HG03521 (cell line): ENCODE measurements at regions not wholly inside any gene's neighbourhood (a gene's known extent, or its start where the extent isn't known, plus 50 kb on each side); places are given as distances from the start of the nearest gene placed in this dataset.
"Not testable (repeated sequence)": the region's sequence is repeated elsewhere in the genome, so short reads cannot be mapped to it uniquely, and the experiment has no call there.

ENCODE experiments used
- ATAC-seq: cut with Tn5 transposase; IDR thresholded peaks from one replicate; pipeline ENCODE4 v1.9.1; 2021; ENCODE audit warnings: mild to moderate bottlenecking, moderate library complexity; ENCODE audit not compliant: unreplicated experiment

DNA sequence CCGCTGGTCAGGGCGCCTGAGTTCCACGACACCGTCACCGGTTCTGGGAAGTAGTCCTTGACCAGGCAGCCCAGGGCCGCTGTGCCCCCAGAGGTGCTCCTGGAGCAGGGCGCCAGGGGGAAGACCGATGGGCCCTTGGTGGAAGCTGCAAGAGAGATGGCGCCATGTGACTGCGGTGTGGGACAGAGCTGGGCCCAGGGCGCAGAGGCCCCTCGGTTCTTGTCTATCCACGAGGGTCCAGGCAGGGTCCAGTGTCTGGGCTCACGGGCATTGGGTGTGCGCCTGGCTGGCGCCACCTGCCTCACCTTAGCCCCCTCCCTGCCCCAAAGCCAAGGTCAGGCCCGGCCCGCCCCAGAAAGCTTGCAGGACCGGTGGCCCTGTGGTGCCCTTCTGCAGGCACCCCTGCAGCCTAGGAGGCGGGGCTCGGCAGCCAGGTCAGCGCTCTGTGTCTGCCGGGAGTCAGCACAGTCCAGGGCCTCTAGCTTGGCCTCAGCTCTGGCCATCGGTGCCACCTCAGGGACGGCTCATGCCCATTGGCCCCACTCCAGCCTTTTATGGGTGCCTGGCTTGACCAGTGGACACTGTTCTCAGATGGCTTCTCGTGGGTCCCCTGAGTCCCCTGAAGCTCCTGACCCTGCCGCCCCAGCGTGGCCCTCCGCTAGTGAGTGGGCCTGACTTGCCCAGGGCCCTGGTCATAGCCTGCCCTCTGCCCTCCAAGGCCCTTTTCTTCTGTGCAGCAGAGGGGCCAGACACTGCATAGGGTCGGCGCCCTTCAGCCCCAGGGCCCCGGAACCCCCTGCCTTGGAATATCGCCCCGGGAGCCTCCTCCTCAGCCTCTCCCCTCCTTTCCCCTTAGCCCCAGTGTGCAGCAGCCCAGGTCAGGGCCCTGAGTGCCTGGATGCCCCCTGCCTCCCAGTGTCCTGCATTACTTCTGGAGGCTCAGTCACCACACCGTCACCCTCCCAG lies 245.2 kb downstream of the TMEM121 start:
- ATAC-seq = not testable (repeated sequence)

DNA sequence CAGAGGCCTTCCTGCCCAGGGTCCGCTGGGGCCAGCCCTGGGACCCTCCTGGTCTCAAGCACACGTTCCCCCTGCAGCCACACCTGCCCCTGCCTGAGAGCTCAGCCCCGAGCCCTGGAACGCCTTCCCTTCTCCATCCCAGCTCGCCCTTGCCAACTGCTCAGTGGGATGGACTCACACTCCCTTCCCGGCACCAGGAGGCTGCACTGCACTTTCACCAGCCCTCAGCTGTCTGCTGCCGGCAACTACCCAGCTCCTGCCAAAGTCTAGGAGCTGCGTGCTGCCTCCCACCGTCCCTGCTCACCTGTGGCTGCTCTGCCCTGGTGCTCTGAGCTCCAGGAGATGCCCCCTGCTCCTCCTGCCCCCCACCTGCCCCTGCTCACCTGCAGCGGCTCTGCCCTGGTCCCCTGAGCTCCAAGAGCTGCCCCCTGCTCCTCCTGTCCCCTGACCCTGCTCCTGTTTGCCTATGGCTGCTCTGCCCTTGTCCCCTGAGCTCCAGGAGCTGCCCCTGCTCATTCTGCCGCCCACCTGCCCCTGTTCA lies 246.4 kb downstream of the TMEM121 start:
- not testable (repeated sequence) for ATAC-seq

DNA sequence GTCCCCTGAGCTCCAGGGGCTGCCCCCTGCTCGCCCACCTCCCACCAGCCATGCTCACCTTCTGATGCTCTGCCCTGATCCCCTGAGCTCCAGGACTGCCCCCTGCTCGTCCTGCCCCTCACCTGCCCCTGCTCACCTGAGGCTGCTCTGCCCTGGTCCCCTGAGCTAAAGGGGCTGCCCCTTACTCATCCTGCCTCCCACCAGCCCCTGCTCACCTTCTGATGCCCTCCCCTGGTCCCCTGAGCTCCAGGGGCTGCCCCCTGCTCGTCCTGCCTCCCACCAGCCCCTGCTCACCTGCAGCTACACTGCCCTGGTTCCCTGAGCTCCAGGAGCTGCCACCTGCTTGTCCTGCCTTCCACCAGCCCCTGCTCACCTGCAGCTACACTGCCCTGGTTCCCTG lies 247.2 kb downstream of the TMEM121 start:
- no peak for ATAC-seq

DNA sequence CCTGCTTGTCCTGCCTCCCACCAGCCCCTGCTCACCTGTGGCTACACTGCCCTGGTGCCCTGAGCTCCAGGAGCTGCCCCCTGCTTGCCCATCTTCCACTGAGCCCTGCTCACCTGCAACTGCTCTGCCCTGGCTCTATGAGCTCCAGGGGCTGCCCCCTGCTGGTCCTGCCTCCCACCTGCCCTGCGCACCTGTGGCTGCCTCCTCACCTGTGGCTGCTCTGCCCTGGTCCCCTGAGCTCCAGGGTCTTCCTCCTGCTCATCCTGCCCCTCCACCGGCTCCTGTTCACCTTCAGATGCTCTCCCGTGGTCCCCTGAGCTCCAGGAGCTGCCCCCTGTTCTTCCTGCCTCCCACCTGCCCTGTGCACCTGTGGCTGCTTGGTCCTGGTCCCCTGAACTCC lies 247.6 kb downstream of the TMEM121 start:
- ATAC-seq = no peak

DNA sequence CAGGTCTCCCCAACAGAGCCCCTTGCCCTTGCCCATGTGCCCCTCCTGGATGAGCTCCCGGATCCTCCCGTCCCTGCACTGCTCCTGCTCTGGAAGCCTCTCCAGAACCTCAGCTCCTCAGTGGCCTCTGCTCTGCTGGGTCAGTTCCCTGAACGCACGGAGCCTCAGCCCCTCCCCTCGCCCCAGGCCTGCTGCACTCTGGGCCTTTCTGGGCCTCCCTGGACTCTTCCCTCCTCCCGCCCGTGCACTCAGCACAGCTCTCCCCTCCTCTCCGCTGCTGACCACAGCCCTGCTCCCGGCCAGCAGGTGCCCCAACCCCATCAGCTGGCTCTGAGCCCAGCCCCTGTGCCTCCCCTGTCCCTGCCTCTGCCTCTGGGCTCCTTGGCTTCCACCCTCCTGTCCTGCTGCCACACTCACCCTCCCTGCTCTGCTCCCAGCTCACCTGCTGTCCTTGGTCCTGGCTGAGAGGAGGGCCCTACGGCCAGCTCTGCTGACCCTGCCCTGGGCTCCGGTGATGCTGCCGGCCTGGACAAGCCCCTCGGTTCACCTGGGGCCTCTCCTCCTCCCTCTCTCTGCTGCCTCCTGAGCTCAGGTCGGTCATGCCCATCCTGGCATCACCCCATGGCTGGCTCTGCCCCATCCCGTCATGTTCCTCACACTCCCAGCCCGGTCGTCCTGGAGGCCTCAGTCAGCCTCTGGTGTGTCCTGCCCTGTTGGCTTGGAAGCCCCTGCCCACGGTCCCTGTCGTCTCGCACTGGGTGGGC lies 248.4 kb downstream of the TMEM121 start:
- ATAC-seq = not testable (repeated sequence)

DNA sequence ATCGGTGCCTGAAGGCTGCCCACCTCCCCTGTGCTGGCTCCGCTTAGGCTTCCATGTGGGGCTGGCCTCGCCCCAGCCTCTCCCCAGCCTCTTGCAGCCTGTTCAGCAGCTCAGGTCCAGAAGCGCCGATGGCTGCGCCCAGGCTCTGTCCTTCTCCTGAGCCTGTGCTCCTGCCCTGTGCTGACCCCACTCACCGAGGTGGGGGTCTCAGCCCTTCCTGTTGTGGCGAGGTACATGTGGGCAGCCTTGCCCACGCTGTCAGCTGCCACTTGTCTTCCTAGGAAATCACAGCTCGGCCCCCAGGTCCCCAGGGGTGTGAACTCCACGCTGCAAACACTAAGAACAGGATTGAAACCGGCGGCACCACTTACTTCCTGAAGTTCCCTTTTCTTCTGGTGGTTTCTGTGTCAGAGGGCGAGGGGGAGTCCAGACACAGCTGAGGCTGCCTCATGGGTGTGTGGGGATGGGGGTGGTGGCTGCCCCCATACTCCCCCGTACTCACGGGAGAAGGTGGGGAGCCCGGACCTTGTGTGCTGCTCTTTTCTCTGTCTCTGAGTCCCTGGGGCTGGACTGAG lies 249.1 kb downstream of the TMEM121 start:
- ATAC-seq = not testable (repeated sequence)

DNA sequence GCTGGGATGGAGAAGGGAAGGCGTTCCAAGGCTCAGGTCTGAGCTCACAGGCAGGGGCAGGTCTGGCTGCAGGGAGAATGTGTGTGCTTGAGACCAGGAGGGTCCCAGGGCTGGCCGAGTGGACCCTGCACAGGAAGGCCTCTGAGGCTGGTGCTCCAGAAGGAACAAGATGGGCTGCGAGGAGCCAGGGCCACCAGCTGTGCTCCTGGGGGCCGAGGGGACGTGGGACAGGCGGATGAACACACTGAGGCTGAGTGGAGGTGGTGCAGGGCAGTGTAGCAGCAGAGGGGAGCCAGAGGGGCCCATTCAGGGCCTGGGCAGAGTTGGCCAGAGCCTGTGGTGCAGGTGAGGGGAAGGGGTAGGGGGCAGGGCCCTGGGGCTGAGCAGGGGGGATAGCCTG lies 249.7 kb downstream of the TMEM121 start:
- ATAC-seq = not testable (repeated sequence)

DNA sequence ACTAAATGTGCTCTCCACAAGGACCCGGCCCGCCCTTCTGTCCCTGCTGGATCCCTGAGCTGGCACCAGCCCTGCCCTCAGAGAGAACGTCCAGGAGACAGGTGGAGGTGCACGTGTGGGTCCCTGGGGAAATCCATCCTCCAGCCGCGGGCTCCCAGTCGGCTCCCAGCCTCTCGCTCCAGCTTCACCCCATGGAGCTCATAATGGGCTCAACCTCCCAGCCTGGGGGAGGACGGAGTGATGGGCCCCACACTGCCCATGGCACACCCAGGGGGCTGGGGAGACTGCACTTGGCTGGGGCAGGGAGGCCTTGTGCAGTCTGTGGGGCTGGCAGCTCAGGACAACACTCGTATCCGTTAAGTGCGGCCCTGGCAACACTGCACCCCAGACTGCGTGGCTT lies 250.5 kb downstream of the TMEM121 start:
- ATAC-seq = no peak

DNA sequence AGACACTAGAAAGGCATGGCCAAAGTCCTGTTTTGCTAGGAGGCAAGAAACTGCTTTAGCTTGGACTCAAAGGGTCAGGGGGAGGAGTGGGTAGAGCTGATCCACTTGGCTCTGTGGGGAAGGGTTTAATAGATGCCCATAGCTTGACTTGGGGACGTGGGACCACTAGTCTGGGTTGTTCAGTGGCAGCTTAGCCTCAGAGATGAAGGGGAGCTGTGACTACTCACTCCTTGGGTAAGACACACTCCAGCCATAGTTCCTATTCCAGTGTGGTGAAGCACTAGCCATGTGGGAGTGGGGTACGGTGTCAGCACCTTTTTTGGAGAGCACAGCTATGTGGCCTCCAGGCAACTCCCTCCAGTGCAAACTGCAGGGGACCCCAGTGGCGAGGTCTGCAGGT lies 257.3 kb downstream of the TMEM121 start:
- ATAC-seq = no peak

DNA sequence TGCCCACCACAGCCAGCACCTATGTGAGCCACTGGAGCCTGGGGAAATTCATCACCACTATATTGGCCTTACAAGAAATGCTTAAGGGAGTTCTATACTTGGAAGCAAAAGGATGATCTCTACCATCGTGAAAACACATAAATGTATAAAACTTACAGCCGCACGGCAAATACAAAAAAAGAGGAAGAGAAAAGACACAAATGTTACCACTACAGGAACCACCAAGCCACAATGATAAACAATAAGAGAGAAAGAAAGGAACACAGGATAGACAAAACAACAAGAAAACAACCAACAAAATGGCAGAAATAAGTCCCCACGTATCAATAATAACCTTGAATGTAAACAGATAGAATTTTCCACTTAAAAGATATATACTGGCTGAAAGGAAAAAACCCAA lies 267.5 kb downstream of the TMEM121 start:
- no peak for ATAC-seq

DNA sequence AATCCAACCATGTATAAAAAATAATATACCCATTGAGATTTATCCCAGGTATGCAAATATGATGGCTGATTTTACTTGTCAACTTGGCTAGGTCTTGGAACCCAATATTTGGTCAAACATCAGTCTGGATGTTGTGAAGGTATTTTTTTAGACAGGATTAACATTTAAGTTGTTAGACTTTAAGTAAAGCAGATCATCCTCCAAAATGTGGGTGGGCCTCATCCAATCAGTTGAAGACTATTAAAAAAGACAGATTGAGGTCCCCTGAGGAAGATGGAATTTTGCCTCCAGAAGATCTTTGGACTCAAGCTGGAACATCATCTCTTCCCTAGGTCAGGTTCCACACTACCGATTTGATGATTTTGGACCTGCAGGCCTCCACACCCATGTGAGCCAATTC lies 271.2 kb downstream of the TMEM121 start:
- ATAC-seq = no peak

DNA sequence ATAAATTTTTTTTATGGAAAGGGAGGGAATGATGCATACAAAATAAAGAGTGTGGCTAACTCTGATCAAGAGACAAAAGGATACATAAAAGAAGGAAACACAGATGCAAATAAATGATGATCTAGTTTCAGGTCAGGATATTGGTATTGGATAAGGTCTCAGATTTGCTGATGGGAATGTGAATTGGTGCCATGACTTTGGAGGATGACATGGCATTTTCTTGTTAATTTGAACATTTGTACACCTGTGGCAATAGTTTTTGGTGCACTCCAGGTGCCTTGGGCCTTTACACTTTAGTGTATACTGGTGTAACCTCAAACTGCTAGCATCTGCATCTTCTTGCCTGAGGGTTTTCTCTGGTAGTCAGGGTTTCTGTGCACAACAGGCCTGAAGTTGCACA lies 279.3 kb downstream of the TMEM121 start:
- ATAC-seq = no peak

DNA sequence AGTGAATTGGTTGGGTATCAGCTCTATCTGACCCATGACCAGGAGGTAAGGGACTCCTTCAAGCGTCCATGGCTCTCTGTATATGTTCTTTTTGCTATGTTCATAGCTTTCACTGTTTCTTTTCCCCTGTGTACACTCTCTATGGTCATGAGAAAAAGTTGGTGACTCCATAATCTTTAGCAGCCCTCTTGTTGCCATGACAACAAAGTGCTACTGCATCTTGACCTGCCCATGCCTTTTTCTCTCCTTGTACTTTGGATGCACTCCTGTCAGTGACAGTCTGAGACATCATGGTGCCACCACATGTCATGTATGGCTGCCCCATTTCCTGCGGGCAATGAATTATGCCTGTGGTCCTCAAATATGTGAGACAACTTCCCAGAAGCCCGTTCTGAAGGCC lies 280.2 kb downstream of the TMEM121 start:
- no peak for ATAC-seq

DNA sequence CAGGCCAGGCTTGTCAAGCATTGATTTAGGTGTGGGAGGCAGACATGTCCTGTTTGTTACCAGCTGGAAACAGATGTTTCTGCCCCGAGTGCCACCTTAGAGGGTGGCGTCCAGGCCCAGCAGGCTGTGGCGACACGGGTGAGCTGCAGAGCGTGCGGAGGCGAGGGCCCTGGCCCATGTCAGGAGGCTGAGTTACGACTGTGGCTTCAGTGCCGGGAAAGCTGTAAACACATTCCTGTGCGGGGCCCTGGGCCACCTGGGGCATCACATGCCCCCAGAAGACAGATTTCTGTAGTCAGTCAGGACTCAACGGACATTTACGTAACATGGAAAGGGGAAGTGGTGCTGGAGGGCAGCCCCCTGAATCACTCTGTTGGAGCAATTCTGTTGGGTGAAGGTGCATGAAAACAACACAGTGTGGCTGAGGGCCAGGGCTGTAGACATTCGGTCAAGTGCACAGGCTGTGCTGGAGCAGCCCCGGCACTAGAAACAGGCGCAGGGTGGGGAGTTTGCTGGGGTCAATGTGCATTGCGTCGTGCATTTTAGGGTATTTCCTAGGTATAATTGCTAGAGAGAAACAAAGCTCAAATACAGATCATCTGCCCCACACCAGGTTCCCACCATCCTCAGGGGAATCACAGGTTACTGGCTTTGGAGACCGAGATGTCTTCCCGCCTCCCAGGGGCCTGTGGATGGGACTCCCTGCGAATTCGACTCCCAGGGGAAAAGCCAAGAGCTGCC lies 291.8 kb downstream of the TMEM121 start:
- no peak for ATAC-seq

DNA sequence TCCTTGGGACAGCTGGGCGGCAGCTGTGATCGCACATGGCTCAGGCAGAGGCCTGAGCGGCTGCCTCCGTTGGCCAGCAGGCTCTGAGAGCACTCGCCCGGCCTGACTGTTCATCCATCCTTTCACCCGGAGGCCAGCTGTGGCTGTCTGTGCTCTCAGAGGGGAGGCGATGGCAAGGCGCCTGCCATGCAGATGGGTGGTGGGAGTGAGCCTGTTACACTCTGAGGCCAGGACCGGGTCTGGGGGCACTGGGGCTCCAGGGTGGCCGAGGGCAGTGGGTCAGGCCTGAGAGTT lies 292.3 kb downstream of the TMEM121 start:
- ATAC-seq = no peak

DNA sequence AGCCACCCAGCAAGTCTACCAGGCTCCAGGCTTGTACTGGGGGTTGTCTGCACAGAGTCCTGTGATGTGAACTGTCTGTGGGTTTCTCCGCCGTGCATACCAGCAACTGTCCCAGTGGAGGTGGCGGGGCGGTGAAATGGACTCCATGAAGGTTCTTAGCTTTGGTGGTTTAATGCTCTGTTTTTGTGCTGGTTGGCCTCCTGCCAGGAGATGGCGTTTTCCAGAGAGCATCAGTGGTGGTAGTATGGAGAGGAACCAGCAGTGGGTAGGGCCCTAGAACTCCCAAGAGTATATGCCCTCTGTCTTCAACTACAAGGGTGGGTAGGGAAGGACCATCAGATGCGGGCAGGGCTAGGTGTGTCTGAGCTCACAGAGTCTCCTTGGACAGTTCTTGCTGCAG lies 303.8 kb downstream of the TMEM121 start:
- no peak for ATAC-seq

DNA sequence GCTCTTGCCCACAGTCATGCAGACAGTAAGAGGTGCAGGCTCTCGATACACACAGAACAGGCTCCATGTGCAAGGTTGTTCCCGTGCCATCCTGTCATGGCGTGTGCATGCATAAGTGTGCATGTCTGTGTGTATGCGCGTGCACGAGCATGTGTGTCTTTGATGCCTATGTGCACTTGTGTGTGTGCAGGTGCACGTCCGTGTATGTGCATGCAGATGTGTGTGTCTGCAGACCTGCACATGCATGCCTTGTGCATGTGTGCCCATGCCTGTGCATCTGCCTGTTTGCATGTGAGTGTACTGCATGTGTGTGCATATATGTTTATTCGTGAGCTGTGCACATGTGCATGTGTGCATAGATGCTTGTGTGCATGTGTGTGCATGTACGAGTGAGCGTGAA lies 309.8 kb downstream of the TMEM121 start:
- no peak for ATAC-seq

DNA sequence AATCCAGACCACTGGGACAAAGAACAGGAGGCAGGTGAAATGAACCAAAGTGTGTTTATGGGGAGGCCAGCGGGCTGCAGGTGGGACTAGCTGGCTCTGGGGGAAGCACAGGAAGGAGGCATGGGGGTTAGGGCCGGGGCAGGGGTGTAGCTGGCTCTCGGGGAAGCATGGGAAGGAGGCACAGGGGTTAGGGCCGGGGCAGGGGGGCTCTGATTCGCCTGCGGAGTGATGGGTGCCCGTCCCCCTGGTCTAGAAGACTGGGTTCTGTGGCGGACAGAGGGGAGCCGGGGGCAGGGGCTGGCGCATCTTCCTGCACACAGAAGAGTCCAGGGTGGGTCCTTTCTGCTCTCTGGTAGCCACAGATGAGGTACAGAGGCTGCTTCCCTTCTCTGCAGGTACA lies 310.3 kb downstream of the TMEM121 start:
- ATAC-seq = no peak

DNA sequence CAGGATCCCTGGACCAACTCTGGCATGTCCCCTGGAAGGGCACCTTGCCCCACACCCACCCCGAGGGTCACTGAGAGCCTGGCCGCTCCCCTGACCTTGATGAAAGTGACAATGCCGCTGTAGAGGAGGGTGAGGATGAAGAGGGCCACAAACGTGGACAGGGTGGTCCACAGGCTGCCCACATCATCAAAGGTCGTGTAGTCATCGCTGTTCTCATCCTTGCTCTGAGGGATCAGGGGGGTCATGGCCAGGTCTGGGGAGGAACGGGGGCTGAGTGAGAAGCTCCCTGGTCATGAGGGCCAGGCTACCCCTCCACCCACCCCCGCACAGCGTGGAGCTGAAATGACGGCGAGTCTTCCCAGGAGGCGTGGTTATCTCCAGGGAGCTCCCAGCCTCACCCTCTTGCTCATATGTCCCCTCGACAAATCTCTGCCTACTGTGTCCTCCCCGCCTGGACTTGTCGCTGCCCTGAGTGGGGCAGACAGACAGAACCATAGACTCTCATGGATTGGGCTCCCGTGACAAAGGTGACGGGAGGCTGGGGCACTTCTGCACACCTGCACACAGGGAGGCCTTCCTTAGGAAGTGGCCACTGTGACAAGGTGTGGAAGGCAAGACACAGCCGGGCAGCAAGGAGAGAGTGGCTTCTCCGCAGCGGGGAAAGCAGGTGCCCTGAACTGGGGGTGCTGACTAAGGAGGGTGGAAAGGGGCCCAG lies 311.1 kb downstream of the TMEM121 start:
- no peak for ATAC-seq

DNA sequence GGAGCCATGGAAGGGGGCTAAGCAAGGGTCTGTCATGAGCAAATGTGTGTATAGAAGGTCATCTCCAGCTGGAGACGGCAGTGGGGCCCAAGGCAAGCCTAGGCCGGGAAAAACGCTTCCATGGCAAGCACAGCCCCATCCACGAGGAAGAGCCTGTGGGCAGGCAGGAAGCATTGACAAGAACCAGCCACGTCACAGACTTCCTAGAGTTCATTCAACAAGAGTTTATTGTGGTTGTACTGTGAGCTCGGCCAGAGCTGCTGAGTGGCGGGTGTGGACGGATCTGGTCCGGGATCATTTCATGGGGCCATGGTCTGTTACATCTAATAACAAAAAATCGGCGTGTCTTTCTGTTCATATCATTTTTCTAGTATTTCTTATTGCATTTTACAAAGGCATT lies 311.7 kb downstream of the TMEM121 start:
- no peak for ATAC-seq
